DOHH2 (cell line): ENCODE measurements at regions not wholly inside any gene's neighbourhood (a gene's known extent, or its start where the extent isn't known, plus 50 kb on each side); places are given as distances from the start of the nearest gene placed in this dataset.

ENCODE experiments used
- H3F3A ChIP-seq: fragments of 200-600 bp; sonication (generic), shearing (Covaris generic); 2 replicates; pipeline ENCODE4 v1.6.0; 2016; ENCODE audit warnings: antibody characterized with exemption, mild to moderate bottlenecking; ENCODE audit not compliant: control insufficient read depth, insufficient read depth
- H3K27ac ChIP-seq: fragments of 200-600 bp; sonication (generic); 2 replicates; pipeline ENCODE4 v1.5.1; 2014; ENCODE audit warnings: low read depth, mild to moderate bottlenecking, low read length, moderate library complexity
- H3K27me3 ChIP-seq: fragments of 200-600 bp; sonication (generic); 2 replicates; pipeline ENCODE4 v1.6.1; 2014; ENCODE audit warnings: mild to moderate bottlenecking, low read length, mixed read lengths; ENCODE audit not compliant: control insufficient read depth
- H3K36me3 ChIP-seq: fragments of 200-600 bp; sonication (generic); 2 replicates; pipeline ENCODE4 v1.6.1; 2014; ENCODE audit warnings: mild to moderate bottlenecking, low read length, moderate library complexity, mixed read lengths; ENCODE audit not compliant: control insufficient read depth
- H3K4me1 ChIP-seq: fragments of 200-600 bp; sonication (generic); 2 replicates; pipeline ENCODE4 v1.6.1; 2014; ENCODE audit warnings: mild to moderate bottlenecking, low read length, mixed read lengths; ENCODE audit not compliant: control insufficient read depth
- H3K4me2 ChIP-seq: fragments of 200-600 bp; sonication (generic); 2 replicates; pipeline ENCODE4 v1.6.0; 2014; ENCODE audit warnings: mild to moderate bottlenecking, low read length, moderate library complexity
- H3K4me3 ChIP-seq: fragments of 200-600 bp; sonication (generic); 2 replicates; pipeline ENCODE4 v1.5.1; 2014; ENCODE audit warnings: mild to moderate bottlenecking, low read length, mixed read lengths
- H3K79me2 ChIP-seq: fragments of 200-600 bp; sonication (generic); 2 replicates; pipeline ENCODE4 v1.6.1; 2014; ENCODE audit warnings: mild to moderate bottlenecking, low read length, mixed read lengths; ENCODE audit not compliant: control insufficient read depth
- H3K9me2 ChIP-seq: fragments of 200-600 bp; sonication (generic); replicated peaks from 2 replicates; pipeline ENCODE4 v1.6.1; 2014; ENCODE audit warnings: mild to moderate bottlenecking, low read length, mixed read lengths; ENCODE audit not compliant: control insufficient read depth
- H3K9me3 ChIP-seq: fragments of 200-600 bp; sonication (generic); 2 replicates; pipeline ENCODE4 v1.6.1; 2014; ENCODE audit warnings: antibody characterized with exemption, low read length, mixed read lengths; ENCODE audit not compliant: control insufficient read depth, insufficient read depth
- H4K20me1 ChIP-seq: fragments of 200-600 bp; sonication (generic); 2 replicates; pipeline ENCODE4 v1.6.0; 2014; ENCODE audit warnings: low read depth, mild to moderate bottlenecking, antibody characterized with exemption, low read length, moderate library complexity; ENCODE audit not compliant: control insufficient read depth, insufficient read depth
- EZH2phosphoT487 ChIP-seq: fragments of 200-600 bp; sonication (generic); IDR thresholded peaks from 2 replicates; pipeline ENCODE4 v1.6.1; 2017; ENCODE audit warnings: borderline replicate concordance, mild to moderate bottlenecking, antibody characterized with exemption, low read length, moderate library complexity, mixed read lengths
- TF ChIP-seq, protein P1 (sequence below): fragments of 200-600 bp; sonication (generic); IDR thresholded peaks from one replicate; pipeline ENCODE4 v1.5.1; 2014; ENCODE audit warnings: antibody characterized with exemption, mild to moderate bottlenecking, low read depth, low read length; ENCODE audit not compliant: poor library complexity, severe bottlenecking

DNA sequence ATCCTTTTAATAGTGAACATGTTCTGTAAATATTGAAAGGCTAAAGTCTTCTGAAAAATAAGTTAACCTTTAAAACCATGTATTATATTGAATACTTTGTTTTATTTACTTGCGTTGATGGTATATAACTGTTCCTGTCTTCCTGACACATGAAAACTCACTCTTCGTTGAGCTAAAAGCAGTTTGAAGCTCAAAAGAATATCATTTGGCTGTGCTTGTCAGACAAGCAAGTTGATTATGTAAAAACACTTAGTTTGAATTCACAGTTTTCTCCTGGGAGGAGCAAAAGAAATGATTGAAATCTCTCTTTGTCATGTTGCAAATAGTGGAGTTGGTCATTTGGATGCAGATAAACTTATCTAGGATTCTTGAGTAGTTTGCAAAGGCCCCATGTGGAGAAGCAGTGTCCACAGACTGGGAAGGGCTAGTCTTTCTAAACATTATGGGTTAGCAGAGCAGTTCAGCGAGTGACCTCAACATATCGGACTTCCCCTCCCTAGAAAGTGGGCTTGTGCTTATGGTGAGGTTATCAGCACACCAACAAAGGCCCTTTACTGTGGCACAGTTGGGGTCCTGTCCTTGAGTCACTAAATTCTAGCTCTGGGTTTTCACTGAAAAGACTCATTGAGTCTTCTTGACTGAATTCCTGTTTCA lies 290.4 kb downstream of the CSNK1G3 start:
- Histone ChIP-seq H3K4me1 (peaks cover 23% of the 10 kb centered on the region), H3K9me3 (no peaks in the 10 kb centered on the region), H3K4me2 (no peak overlapping the region), H3F3A (no peaks in the 10 kb centered on the region), H3K79me2 (no peaks in the 10 kb centered on the region), H3K4me3 (no peak overlapping the region), H3K27ac (no peak overlapping the region), H3K27me3 (no peaks in the 10 kb centered on the region), H3K9me2 (no peaks in the 10 kb centered on the region), H4K20me1 (no peaks in the 10 kb centered on the region), H3K36me3 (no peaks in the 10 kb centered on the region)
- TF ChIP-seq EZH2phosphoT487: no peak
- TF ChIP-seq, protein P1, sequence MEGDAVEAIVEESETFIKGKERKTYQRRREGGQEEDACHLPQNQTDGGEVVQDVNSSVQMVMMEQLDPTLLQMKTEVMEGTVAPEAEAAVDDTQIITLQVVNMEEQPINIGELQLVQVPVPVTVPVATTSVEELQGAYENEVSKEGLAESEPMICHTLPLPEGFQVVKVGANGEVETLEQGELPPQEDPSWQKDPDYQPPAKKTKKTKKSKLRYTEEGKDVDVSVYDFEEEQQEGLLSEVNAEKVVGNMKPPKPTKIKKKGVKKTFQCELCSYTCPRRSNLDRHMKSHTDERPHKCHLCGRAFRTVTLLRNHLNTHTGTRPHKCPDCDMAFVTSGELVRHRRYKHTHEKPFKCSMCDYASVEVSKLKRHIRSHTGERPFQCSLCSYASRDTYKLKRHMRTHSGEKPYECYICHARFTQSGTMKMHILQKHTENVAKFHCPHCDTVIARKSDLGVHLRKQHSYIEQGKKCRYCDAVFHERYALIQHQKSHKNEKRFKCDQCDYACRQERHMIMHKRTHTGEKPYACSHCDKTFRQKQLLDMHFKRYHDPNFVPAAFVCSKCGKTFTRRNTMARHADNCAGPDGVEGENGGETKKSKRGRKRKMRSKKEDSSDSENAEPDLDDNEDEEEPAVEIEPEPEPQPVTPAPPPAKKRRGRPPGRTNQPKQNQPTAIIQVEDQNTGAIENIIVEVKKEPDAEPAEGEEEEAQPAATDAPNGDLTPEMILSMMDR: no peak

DNA sequence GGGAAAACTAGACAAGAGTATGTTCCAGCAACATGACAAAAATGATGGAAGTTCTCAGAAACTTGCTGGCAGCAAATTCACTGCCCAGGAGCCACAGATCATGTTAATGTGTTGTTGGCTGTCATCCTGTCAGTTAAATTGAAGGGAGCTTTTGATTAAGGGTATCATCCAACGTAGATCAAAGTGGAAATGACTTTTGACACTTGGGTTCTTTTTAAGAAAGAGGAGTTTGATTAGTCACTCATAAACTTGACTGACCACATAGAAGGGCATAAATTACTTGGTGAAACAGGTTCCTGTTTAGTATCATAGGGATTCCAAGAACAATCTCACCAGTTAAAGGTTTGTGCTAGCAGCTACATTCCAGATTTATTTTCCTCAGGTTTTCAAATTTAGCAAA lies 288.7 kb downstream of the CSNK1G3 start:
- no peak overlapping the region for H3K4me2 ChIP-seq
- H3K27ac ChIP-seq: no peak overlapping the region
- peaks cover 11% of the 10 kb centered on the region for H3K4me1 ChIP-seq
- H4K20me1 ChIP-seq: no peaks in the 10 kb centered on the region
- no peak for TF ChIP-seq EZH2phosphoT487
- TF ChIP-seq, protein P1: no peak
- no peaks in the 10 kb centered on the region for H3K9me3 ChIP-seq
- H3K4me3 ChIP-seq: no peak overlapping the region
- no peaks in the 10 kb centered on the region for H3F3A ChIP-seq
- no peaks in the 10 kb centered on the region for H3K27me3 ChIP-seq
- H3K9me2 ChIP-seq: no peaks in the 10 kb centered on the region
- no peaks in the 10 kb centered on the region for H3K79me2 ChIP-seq
- no peaks in the 10 kb centered on the region for H3K36me3 ChIP-seq

DNA sequence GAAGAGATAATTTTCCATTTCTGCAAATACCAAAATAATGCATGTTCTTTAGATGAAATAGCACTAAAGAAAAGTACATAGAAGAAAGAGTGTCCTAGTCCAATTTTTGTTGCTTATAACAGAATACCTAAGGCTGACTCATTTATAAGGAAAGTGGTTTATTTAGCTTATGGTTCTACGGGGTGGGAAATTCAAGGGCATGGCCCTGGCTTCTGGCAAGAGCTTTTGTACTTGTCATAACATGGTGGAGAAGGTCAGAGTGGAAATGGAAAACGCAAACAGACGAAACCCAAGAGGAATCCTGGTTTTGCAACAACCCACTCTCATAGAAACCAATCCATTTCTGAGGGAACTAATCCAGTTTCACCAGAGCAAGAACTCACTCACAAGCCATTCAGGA lies 283.7 kb downstream of the CSNK1G3 start:
- no peaks in the 10 kb centered on the region for H3F3A ChIP-seq
- H3K4me2 ChIP-seq: no peak overlapping the region
- TF ChIP-seq, protein P1: no peak
- no peak for TF ChIP-seq EZH2phosphoT487

More for the DNA sequence above, 283.7 kb downstream of the CSNK1G3 start:
- Histone ChIP-seq H3K36me3 (no peaks in the 10 kb centered on the region), H3K9me3 (no peaks in the 10 kb centered on the region), H3K27me3 (no peaks in the 10 kb centered on the region), H4K20me1 (no peaks in the 10 kb centered on the region), H3K9me2 (no peaks in the 10 kb centered on the region), H3K4me1 (peaks cover 5% of the 10 kb centered on the region), H3K79me2 (no peaks in the 10 kb centered on the region), H3K27ac (no peak overlapping the region), H3K4me3 (no peak overlapping the region)
